Lower lobe of right lung (tissue), 2 donors: ENCODE measurements at regions not wholly inside any gene's neighbourhood (a gene's known extent, or its start where the extent isn't known, plus 50 kb on each side); places are given as distances from the start of the nearest gene placed in this dataset.
A peak's percentile ranks its signal among the peaks of the same experiment; 100 is the strongest.
"Not testable (repeated sequence)": the region's sequence is repeated elsewhere in the genome, so short reads cannot be mapped to it uniquely, and the experiment has no call there.

Experiments
- ATAC-seq, 2 donors: fragments of 200-7000 bp; cut with Tn5 transposase; one replicate each; pipeline ENCODE4 v1.9.1; 2020 to 2022; ENCODE audit warnings: mild to moderate bottlenecking in 2 of 2, moderate library complexity in 2 of 2
- DNase-seq: peaks from one replicate; pipeline ENCODE4 v3.0.0-alpha.2; 2020
- H3K27ac ChIP-seq: fragments of 200-600 bp; one replicate; pipeline ENCODE4 v1.8.0; 2022
- H3K27me3 ChIP-seq: fragments of 200-600 bp; one replicate; pipeline ENCODE4 v1.8.0; 2022; ENCODE audit warnings: low read depth
- H3K36me3 ChIP-seq: fragments of 200-600 bp; one replicate; pipeline ENCODE4 v1.8.0; 2022; ENCODE audit warnings: mild to moderate bottlenecking
- H3K4me1 ChIP-seq: fragments of 200-600 bp; one replicate; pipeline ENCODE4 v1.8.0; 2022
- H3K4me3 ChIP-seq: fragments of 200-600 bp; one replicate; pipeline ENCODE4 v1.8.0; 2022; ENCODE audit warnings: mild to moderate bottlenecking
- H3K9me3 ChIP-seq: fragments of 200-600 bp; one replicate; pipeline ENCODE4 v1.8.0; 2022
- intact Hi-C: fragments of 100-400 bp; cut with DNase I; formaldehyde crosslinking; loops from one replicate; pipeline ENCODE4 v1.11.0; 2022
- TF ChIP-seq, protein P1 (sequence below): fragments of 200-600 bp; IDR thresholded peaks from one replicate; pipeline ENCODE4 v1.8.0; 2022; ENCODE audit warnings: antibody characterized with exemption, mild to moderate bottlenecking
- donor health status: DM: no; HTN: yes; CAD: no; lungs with severe emphysema.

DNA sequence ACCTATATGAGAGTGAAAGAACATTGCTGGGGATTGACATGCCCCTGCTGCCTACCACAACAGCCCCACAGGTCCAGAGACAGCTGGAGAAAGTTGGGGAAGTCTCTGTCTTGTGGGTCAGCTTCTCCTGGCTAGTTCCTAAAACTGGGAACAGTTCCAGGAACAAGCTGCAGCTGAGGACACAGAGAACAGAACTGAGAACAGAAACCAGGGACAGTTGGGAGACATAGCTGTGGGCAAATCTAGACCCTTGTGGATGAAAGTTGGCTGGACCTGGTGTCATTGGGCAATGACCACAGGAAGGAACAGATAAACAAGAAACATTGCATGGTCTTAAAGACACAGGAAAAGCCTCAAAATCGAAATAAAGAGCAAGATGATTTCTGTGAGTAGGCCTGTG lies 58.3 kb upstream of the MOCS2 start:
- no peaks in the 10 kb centered on the region for H3K36me3 ChIP-seq
- no peak overlapping the region for H3K4me3 ChIP-seq
- TF ChIP-seq, protein P1, sequence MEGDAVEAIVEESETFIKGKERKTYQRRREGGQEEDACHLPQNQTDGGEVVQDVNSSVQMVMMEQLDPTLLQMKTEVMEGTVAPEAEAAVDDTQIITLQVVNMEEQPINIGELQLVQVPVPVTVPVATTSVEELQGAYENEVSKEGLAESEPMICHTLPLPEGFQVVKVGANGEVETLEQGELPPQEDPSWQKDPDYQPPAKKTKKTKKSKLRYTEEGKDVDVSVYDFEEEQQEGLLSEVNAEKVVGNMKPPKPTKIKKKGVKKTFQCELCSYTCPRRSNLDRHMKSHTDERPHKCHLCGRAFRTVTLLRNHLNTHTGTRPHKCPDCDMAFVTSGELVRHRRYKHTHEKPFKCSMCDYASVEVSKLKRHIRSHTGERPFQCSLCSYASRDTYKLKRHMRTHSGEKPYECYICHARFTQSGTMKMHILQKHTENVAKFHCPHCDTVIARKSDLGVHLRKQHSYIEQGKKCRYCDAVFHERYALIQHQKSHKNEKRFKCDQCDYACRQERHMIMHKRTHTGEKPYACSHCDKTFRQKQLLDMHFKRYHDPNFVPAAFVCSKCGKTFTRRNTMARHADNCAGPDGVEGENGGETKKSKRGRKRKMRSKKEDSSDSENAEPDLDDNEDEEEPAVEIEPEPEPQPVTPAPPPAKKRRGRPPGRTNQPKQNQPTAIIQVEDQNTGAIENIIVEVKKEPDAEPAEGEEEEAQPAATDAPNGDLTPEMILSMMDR = no peak
- no peaks in the 10 kb centered on the region for H3K27me3 ChIP-seq
- peaks cover 29% of the 10 kb centered on the region for H3K4me1 ChIP-seq
- DNase-seq (no peak), ATAC-seq (peak; percentile 55 to 81)
- no peaks in the 10 kb centered on the region for H3K9me3 ChIP-seq
- H3K27ac ChIP-seq = no peak overlapping the region
- intact Hi-C loops = no loop called here

GRCh38 chr5:53169933-53170332 lies 60.4 kb upstream of the MOCS2 start:
- TF ChIP-seq, protein P1 = no peak
- Histone ChIP-seq H3K4me3 (no peak overlapping the region), H3K4me1 (peaks cover 27% of the 10 kb centered on the region), H3K9me3 (no peaks in the 10 kb centered on the region), H3K27ac (no peak overlapping the region), H3K27me3 (no peaks in the 10 kb centered on the region), H3K36me3 (no peaks in the 10 kb centered on the region)
- intact Hi-C loops = no loop called here
- ATAC-seq (no peak), DNase-seq (no peak)

DNA sequence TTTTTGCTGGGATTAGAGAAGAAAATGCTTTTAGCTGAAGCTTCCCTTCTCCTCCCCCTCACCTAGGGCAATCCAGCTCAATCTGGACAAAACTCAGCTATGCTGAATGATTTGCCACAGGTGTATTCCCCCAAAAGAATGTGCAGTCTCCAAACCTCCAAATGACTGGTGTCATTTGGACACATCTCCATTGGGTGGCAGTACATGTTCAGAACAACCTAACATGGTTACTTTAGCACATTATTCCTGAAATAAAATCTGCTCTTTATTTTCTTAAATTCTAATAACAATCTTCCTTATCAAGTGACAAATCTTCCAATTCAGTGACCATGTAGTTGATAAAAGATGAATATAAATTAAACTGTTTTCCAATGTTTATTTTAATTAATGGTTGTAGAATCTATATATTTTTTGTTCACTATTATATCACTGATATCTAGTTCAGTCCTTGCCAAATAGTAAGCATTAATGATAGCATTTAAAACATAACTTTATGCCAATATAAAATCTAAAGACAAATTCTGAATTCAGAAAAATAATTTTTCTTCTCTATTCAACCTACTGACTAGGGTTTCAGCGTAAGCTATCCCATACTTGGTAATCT lies 61.3 kb upstream of the MOCS2 start:
- peak in 1 of 2 donors; percentile 46 for ATAC-seq

DNA sequence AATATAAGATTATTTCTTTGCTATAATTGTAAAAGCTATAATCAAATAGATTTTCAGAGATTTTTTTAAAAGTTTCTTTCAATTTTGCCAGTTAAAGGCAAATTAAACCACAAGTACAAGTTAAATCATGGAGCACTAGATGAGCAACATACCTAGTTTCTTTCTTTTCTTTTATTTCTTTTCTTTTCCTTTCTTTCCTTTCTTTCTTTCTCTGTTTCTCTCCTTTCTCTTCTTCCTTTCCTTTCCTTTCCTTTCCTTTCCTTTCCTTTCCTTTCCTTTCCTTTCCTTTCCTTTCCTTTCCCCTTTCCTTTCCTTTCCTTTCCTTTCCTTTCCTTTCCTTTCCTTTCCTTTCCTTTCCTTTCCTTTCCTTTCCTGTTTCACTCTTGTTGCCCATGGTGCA lies 62.5 kb upstream of the MOCS2 start:
- H3K27me3 ChIP-seq, DNase-seq, H3K27ac ChIP-seq, H3K4me3 ChIP-seq, intact Hi-C loops, H3K36me3 ChIP-seq, ATAC-seq, H3K9me3 ChIP-seq: not testable (repeated sequence)
- H3K4me1 ChIP-seq = peaks cover 14% of the 10 kb centered on the region

More for the DNA sequence above, 61.3 kb upstream of the MOCS2 start:
- TF ChIP-seq, protein P1 = peak; percentile 58
- peaks cover 23% of the 10 kb centered on the region for H3K4me1 ChIP-seq
- no peaks in the 10 kb centered on the region for H3K27me3 ChIP-seq
- intact Hi-C loops = no loop called here
- DNase-seq = no peak
- H3K9me3 ChIP-seq = no peaks in the 10 kb centered on the region
- no peak overlapping the region for H3K27ac ChIP-seq
- H3K36me3 ChIP-seq = no peaks in the 10 kb centered on the region
- H3K4me3 ChIP-seq = no peak overlapping the region

- DNase-seq = no peak
- ATAC-seq = no peak
- Histone ChIP-seq H3K4me1 (peaks cover 11% of the 10 kb centered on the region), H3K4me3 (no peak overlapping the region), H3K9me3 (no peaks in the 10 kb centered on the region), H3K27ac (no peak overlapping the region), H3K27me3 (no peaks in the 10 kb centered on the region), H3K36me3 (no peaks in the 10 kb centered on the region)
- intact Hi-C loops = no loop called here
- TF ChIP-seq, protein P1 = no peak
Measured at GRCh38 chr5:53172630-53173029, 63.1 kb upstream of the MOCS2 start.

DNA sequence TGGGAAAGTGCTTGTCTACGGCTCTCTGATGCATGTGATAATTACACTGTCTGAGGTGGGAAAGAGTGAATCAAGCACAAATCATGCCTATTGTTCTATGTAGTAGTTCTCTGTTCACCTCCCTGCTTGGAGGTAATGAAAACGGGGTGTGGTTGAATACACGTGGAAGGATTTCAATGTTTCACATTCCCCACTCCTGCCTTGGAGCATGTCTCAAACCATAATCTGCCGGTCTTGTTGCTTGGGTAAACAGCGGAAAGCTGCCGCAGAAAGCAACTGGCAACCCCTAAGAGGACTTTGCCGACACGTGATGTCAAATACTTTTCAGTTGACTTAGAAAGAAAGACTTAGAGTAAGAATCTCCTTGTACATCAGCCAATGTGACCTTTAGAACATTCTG lies 63.5 kb upstream of the MOCS2 start:
- no peak overlapping the region for H3K4me3 ChIP-seq
- ATAC-seq (peak; percentile 55 to 67), DNase-seq (no peak)
- TF ChIP-seq, protein P1 = no peak
- intact Hi-C loops = no loop called here
- no peak overlapping the region for H3K27ac ChIP-seq
- peaks cover 6% of the 10 kb centered on the region for H3K4me1 ChIP-seq
- H3K27me3 ChIP-seq = no peaks in the 10 kb centered on the region
- H3K36me3 ChIP-seq = no peaks in the 10 kb centered on the region
- no peaks in the 10 kb centered on the region for H3K9me3 ChIP-seq
